Heart right ventricle (tissue), 16 donors: ENCODE measurements at regions not wholly inside any gene's neighbourhood (a gene's known extent, or its start where the extent isn't known, plus 50 kb on each side); places are given as distances from the start of the nearest gene placed in this dataset.

Experiments
- ATAC-seq, 8 donors: fragments of 200-7000 bp; cut with Tn5 transposase; one replicate each; pipeline ENCODE4 v1.9.1; 2020; ENCODE audit warnings: mild to moderate bottlenecking in 8 of 8, moderate library complexity in 8 of 8, moderate number of reproducible peaks in 1 of 8
- DNase-seq, 2 donors: peaks; one replicate each; pipeline ENCODE4 v3.0.0-alpha.2; 2020
- H3K27ac ChIP-seq, 10 donors: fragments of 200-600 bp; sonication (generic) in 2 of 10; one replicate each; pipeline versions ENCODE4 v1.5.0 to v1.8.0; 2020 to 2022; ENCODE audit warnings: mild to moderate bottlenecking in 3 of 10
- H3K27me3 ChIP-seq, 7 donors: fragments of 200-600 bp; one replicate each; pipeline ENCODE4 v1.8.0; 2021 to 2022; ENCODE audit warnings: mild to moderate bottlenecking in 2 of 7
- H3K36me3 ChIP-seq, 9 donors: fragments of 200-600 bp; sonication (generic) in 1 of 9; one replicate each; pipeline versions ENCODE4 v1.5.0 to v1.8.0; 2020 to 2022; ENCODE audit warnings: mild to moderate bottlenecking in 2 of 9
- H3K4me1 ChIP-seq, 9 donors: fragments of 200-600 bp; sonication (generic) in 1 of 9; one replicate each; pipeline versions ENCODE4 v1.5.0 to v1.8.0; 2020 to 2022; ENCODE audit warnings: mild to moderate bottlenecking in 4 of 9
- H3K4me3 ChIP-seq, 10 donors: fragments of 200-600 bp; sonication (generic) in 2 of 10; one replicate each; pipeline versions ENCODE4 v1.5.0 to v1.8.0; 2020 to 2022; ENCODE audit warnings: mild to moderate bottlenecking in 7 of 10, moderate library complexity in 2 of 10
- H3K9me3 ChIP-seq, 11 donors: fragments of 200-600 bp in 10 of 11; sonication (generic) in 2 of 11; one replicate each; pipeline versions ENCODE4 v1.5.0 to v1.8.0; 2013 to 2022; ENCODE audit warnings: mild to moderate bottlenecking in 2 of 11, control low read depth in 1 of 11, moderate library complexity in 1 of 11
- CTCF ChIP-seq, 9 donors: fragments of 200-600 bp; sonication (generic) in 2 of 9; IDR thresholded peaks; one replicate each; pipeline versions ENCODE4 v1.5.0 to v1.8.0; 2021 to 2022; ENCODE audit warnings: antibody characterized with exemption in 9 of 9, mild to moderate bottlenecking in 5 of 9, moderate library complexity in 1 of 9
- WGBS, 2 donors: extraction: QIAGEN DNeasy Blood & Tissue Kit; methylation state at CpG; one replicate each; pipeline ENCODE4 v1.1.7; 2013; ENCODE audit warnings: inconsistent platforms in 1 of 2; 5-methylcytosine and 5-hydroxymethylcytosine counted together
- intact Hi-C, 10 donors: fragments of 100-400 bp; cut with DNase I; formaldehyde crosslinking; loops; one replicate each; pipeline versions ENCODE4 v1.11.1 to v1.14.2; 2022
- donor health status: Arrhythmogenic right ventricular cardiomyopathy.
- donor health status: ischemic (EF 13 %, LVEDD 7.1; RV severe dilation, severe dysfunction).
- donor health status: healthy with polysubstance abuse.
- donor health status: DM: no; HTN: yes; CAD: no.
- donor health status: DM: no; HTN: no; CAD: no.
- donor health status: ischemic (EF 25% LVEDD 6.9; RV normal size, moderate dysfunction).
- donor health status: ischemic (EF 25% LVEDD 5.7; RV mildly dilated, moderate dysfunction).
- donor health status: healthy.
- donor health status: DM: yes; HTN: yes; CAD: no.
- donor health status: Ischemic cardiomyopathy.
- donor health status: ischemic (EF 35%, LVEDD 5.7; RV mildly dilated, moderate dysfunction).
- donor health status: nonischemic (EF 11% LVEDD 7.7; RV severe dilation, severe dysfunction).
- donor health status: DM: yes; HTN: yes; CAD: no.
- donor health status: PGD.
- donor health status: ischemic (EF 29% LVEDD 5.4; RV normal size, mild dysfunction).
- donor health status: nonischemic (EF 23%, LVEDD 6.1; RV moderate dilation, normal function).

GRCh38 chr16:79901522-79901921 lies 301.0 kb upstream of the MAF start:
- no peaks in the 10 kb centered on the region for H3K9me3 ChIP-seq
- peaks cover 0 to 5% (median 0%) of the 10 kb centered on the region in 9 donors for H3K4me1 ChIP-seq
- TF ChIP-seq CTCF (IDR thresholded peaks at IDR 0.05): no peak
- no peak overlapping the region for H3K4me3 ChIP-seq
- DNase-seq: no peak
- 92 to 96% methylated on average over 4 of the region's 4 CpGs for WGBS, 2 donors
- H3K27me3 ChIP-seq: no peaks in the 10 kb centered on the region
- intact Hi-C loops: no loop called here
- H3K27ac ChIP-seq: no peak overlapping the region
- no peaks in the 10 kb centered on the region for H3K36me3 ChIP-seq
- ATAC-seq: no peak

- TF ChIP-seq CTCF (IDR thresholded peaks at IDR 0.05): no peak
- no peak for ATAC-seq
- H3K9me3 ChIP-seq: no peaks in the 10 kb centered on the region
- no peak overlapping the region for H3K4me3 ChIP-seq
- H3K4me1 ChIP-seq: peaks cover 0 to 5% (median 0%) of the 10 kb centered on the region in 9 donors
- no peak for DNase-seq
- intact Hi-C loops: no loop called here
- no peak overlapping the region for H3K27ac ChIP-seq
- no peaks in the 10 kb centered on the region for H3K36me3 ChIP-seq
- H3K27me3 ChIP-seq: no peaks in the 10 kb centered on the region
Measured at GRCh38 chr16:79899716-79900115, 299.2 kb upstream of the MAF start.

GRCh38 chr16:79899316-79899715 lies 298.8 kb upstream of the MAF start:
- TF ChIP-seq CTCF (IDR thresholded peaks at IDR 0.05): no peak
- no peaks in the 10 kb centered on the region for H3K9me3 ChIP-seq
- 83 to 90% methylated on average over 3 of the region's 3 CpGs for WGBS, 2 donors
- no peak overlapping the region for H3K4me3 ChIP-seq
- H3K36me3 ChIP-seq: no peaks in the 10 kb centered on the region
- H3K27ac ChIP-seq: no peak overlapping the region
- H3K4me1 ChIP-seq: peaks cover 0 to 5% (median 0%) of the 10 kb centered on the region in 9 donors
- H3K27me3 ChIP-seq: no peaks in the 10 kb centered on the region
- no peak for ATAC-seq
- intact Hi-C loops: no loop called here
- no peak for DNase-seq

GRCh38 chr16:79898703-79899102 lies 298.2 kb upstream of the MAF start:
- DNase-seq (no peak), ATAC-seq (no peak)
- peaks cover 0 to 4% (median 0%) of the 10 kb centered on the region in 7 donors for H3K27me3 ChIP-seq
- H3K4me3 ChIP-seq: no peak overlapping the region
- intact Hi-C loops: no loop called here
- no peaks in the 10 kb centered on the region for H3K9me3 ChIP-seq
- H3K27ac ChIP-seq: no peak overlapping the region
- WGBS, 2 donors: 83 to 94% methylated on average over 3 of the region's 3 CpGs
- no peaks in the 10 kb centered on the region for H3K36me3 ChIP-seq
- no peak for TF ChIP-seq CTCF (IDR thresholded peaks at IDR 0.05)
- H3K4me1 ChIP-seq: peaks cover 0 to 5% (median 0%) of the 10 kb centered on the region in 9 donors
